ENCODE measurements at regions not wholly inside any gene's neighbourhood (a gene's known extent, or its start where the extent isn't known, plus 50 kb on each side); places are given as distances from the start of the nearest gene placed in this dataset.

- ATAC-seq (replicated peaks in 1 of 2) (no peak), DNase-seq (no peak)
- H3K36me3 Mint-ChIP-seq (ENCODE audit: insufficient read depth in 2 of 2), result peaks cover 0 to 3% of the 10 kb centered on the region in 2 donors
- no peak overlapping the region for H3K4me3 Mint-ChIP-seq
- H3K27me3 Mint-ChIP-seq (ENCODE audit: low read depth), result no peaks in the 10 kb centered on the region
- H3K9me3 Mint-ChIP-seq, result peaks cover 7 to 14% of the 10 kb centered on the region in 2 donors
- no peaks in the 10 kb centered on the region for H3K4me1 Mint-ChIP-seq (ENCODE audit: low read depth)
- H3K27ac Mint-ChIP-seq, result no peak overlapping the region
Observed at GRCh38 chr16:63349961-63350360, 1313.7 kb upstream of the CDH8 start.

- peaks cover 13 to 15% of the 10 kb centered on the region in 2 donors for H3K9me3 Mint-ChIP-seq
- DNase-seq, result no peak
- ATAC-seq (replicated peaks in 1 of 2), result no peak
- no peaks in the 10 kb centered on the region for H3K27me3 Mint-ChIP-seq (ENCODE audit: low read depth)
- no peak overlapping the region for H3K4me3 Mint-ChIP-seq
- peaks cover 1 to 3% of the 10 kb centered on the region in 2 donors for H3K36me3 Mint-ChIP-seq (ENCODE audit: insufficient read depth in 2 of 2)
- no peak overlapping the region for H3K27ac Mint-ChIP-seq
- H3K4me1 Mint-ChIP-seq (ENCODE audit: low read depth), result no peaks in the 10 kb centered on the region
Observed at GRCh38 chr16:63346000-63346399, 1309.8 kb upstream of the CDH8 start.

- DNase-seq (no peak), ATAC-seq (replicated peaks in 1 of 2) (no peak)
- peaks cover 11 to 13% of the 10 kb centered on the region in 2 donors for H3K9me3 Mint-ChIP-seq
- no peaks in the 10 kb centered on the region for H3K4me1 Mint-ChIP-seq (ENCODE audit: low read depth)
- H3K27ac Mint-ChIP-seq, result no peak overlapping the region
- no peak overlapping the region for H3K4me3 Mint-ChIP-seq
- peaks cover 0 to 1% of the 10 kb centered on the region in 2 donors for H3K36me3 Mint-ChIP-seq (ENCODE audit: insufficient read depth in 2 of 2)
- no peaks in the 10 kb centered on the region for H3K27me3 Mint-ChIP-seq (ENCODE audit: low read depth)
Observed at GRCh38 chr16:63337264-63337663, 1301.0 kb upstream of the CDH8 start.

- Mint-ChIP-seq H3K4me3 (no peak overlapping the region), H3K4me1 (ENCODE audit: low read depth) (no peaks in the 10 kb centered on the region), H3K27me3 (ENCODE audit: low read depth) (no peaks in the 10 kb centered on the region), H3K9me3 (peaks cover 14 to 19% of the 10 kb centered on the region in 2 donors), H3K36me3 (ENCODE audit: insufficient read depth in 2 of 2) (peaks cover 1 to 3% of the 10 kb centered on the region in 2 donors), H3K27ac (no peak overlapping the region)
- ATAC-seq (replicated peaks in 1 of 2) (no peak), DNase-seq (no peak)
Observed at GRCh38 chr16:63331111-63331510, 1294.9 kb upstream of the CDH8 start.

GRCh38 chr16:63326736-63327339, 1290.6 kb upstream of the CDH8 start:
- ATAC-seq (replicated peaks in 1 of 2) (no peak), DNase-seq (no peak)
- peaks cover 8 to 14% of the 10 kb centered on the region in 2 donors for H3K9me3 Mint-ChIP-seq
- H3K4me1 Mint-ChIP-seq (ENCODE audit: low read depth), result no peaks in the 10 kb centered on the region
- peaks cover 0 to 1% of the 10 kb centered on the region in 2 donors for H3K36me3 Mint-ChIP-seq (ENCODE audit: insufficient read depth in 2 of 2)
- H3K27ac Mint-ChIP-seq, result no peak overlapping the region
- H3K27me3 Mint-ChIP-seq (ENCODE audit: low read depth), result no peaks in the 10 kb centered on the region
- no peak overlapping the region for H3K4me3 Mint-ChIP-seq

- peaks cover 4 to 6% of the 10 kb centered on the region in 2 donors for H3K9me3 Mint-ChIP-seq
- ATAC-seq (replicated peaks in 1 of 2), result no peak
- H3K4me1 Mint-ChIP-seq (ENCODE audit: low read depth), result no peaks in the 10 kb centered on the region
- no peak overlapping the region for H3K27ac Mint-ChIP-seq
- no peak overlapping the region for H3K4me3 Mint-ChIP-seq
- no peaks in the 10 kb centered on the region for H3K27me3 Mint-ChIP-seq (ENCODE audit: low read depth)
- no peak for DNase-seq
- H3K36me3 Mint-ChIP-seq (ENCODE audit: insufficient read depth in 2 of 2), result no peaks in the 10 kb centered on the region
Observed at GRCh38 chr16:63323722-63324705, 1287.8 kb upstream of the CDH8 start.

- Mint-ChIP-seq H3K27ac (no peak overlapping the region), H3K4me3 (no peak overlapping the region), H3K27me3 (ENCODE audit: low read depth) (no peaks in the 10 kb centered on the region), H3K4me1 (ENCODE audit: low read depth) (no peaks in the 10 kb centered on the region), H3K9me3 (peaks cover 5 to 8% of the 10 kb centered on the region in 2 donors), H3K36me3 (ENCODE audit: insufficient read depth in 2 of 2) (peaks cover 0 to 2% of the 10 kb centered on the region in 2 donors)
- DNase-seq, result no peak
- no peak for ATAC-seq (replicated peaks in 1 of 2)
Observed at GRCh38 chr16:63323055-63323454, 1286.8 kb upstream of the CDH8 start.

- ATAC-seq (replicated peaks in 1 of 2) (no peak), DNase-seq (no peak)
- H3K4me1 Mint-ChIP-seq (ENCODE audit: low read depth), result no peaks in the 10 kb centered on the region
- no peak overlapping the region for H3K27ac Mint-ChIP-seq
- H3K27me3 Mint-ChIP-seq (ENCODE audit: low read depth), result no peaks in the 10 kb centered on the region
- no peak overlapping the region for H3K4me3 Mint-ChIP-seq
- H3K9me3 Mint-ChIP-seq, result peaks cover 10 to 15% of the 10 kb centered on the region in 2 donors
- peaks cover 0 to 2% of the 10 kb centered on the region in 2 donors for H3K36me3 Mint-ChIP-seq (ENCODE audit: insufficient read depth in 2 of 2)
Observed at GRCh38 chr16:63315229-63315628, 1279.0 kb upstream of the CDH8 start.

- no peak for ATAC-seq (replicated peaks in 1 of 2)
- H3K9me3 Mint-ChIP-seq, result peaks cover 8 to 11% of the 10 kb centered on the region in 2 donors
- no peaks in the 10 kb centered on the region for H3K4me1 Mint-ChIP-seq (ENCODE audit: low read depth)
- no peaks in the 10 kb centered on the region for H3K36me3 Mint-ChIP-seq (ENCODE audit: insufficient read depth in 2 of 2)
- H3K27me3 Mint-ChIP-seq (ENCODE audit: low read depth), result no peaks in the 10 kb centered on the region
- H3K4me3 Mint-ChIP-seq, result no peak overlapping the region
- H3K27ac Mint-ChIP-seq, result no peak overlapping the region
- no peak for DNase-seq
Observed at GRCh38 chr16:63312346-63312745, 1276.1 kb upstream of the CDH8 start.

- Mint-ChIP-seq H3K9me3 (peaks cover 8 to 11% of the 10 kb centered on the region in 2 donors), H3K4me1 (ENCODE audit: low read depth) (no peaks in the 10 kb centered on the region), H3K27me3 (ENCODE audit: low read depth) (no peaks in the 10 kb centered on the region), H3K36me3 (ENCODE audit: insufficient read depth in 2 of 2) (no peaks in the 10 kb centered on the region), H3K4me3 (no peak overlapping the region), H3K27ac (no peak overlapping the region)
- DNase-seq, result no peak
- no peak for ATAC-seq (replicated peaks in 1 of 2)
Observed at GRCh38 chr16:63311313-63311712, 1275.1 kb upstream of the CDH8 start.

GRCh38 chr16:63302811-63303210, 1266.6 kb upstream of the CDH8 start:
- Mint-ChIP-seq H3K4me3 (no peak overlapping the region), H3K36me3 (ENCODE audit: insufficient read depth in 2 of 2) (peaks cover 1 to 2% of the 10 kb centered on the region in 2 donors), H3K27me3 (ENCODE audit: low read depth) (no peaks in the 10 kb centered on the region), H3K9me3 (peaks cover 9 to 12% of the 10 kb centered on the region in 2 donors), H3K27ac (no peak overlapping the region), H3K4me1 (ENCODE audit: low read depth) (no peaks in the 10 kb centered on the region)
- no peak for ATAC-seq (replicated peaks in 1 of 2)
- DNase-seq, result no peak

GRCh38 chr16:63301349-63301748, 1265.1 kb upstream of the CDH8 start:
- Mint-ChIP-seq H3K27me3 (ENCODE audit: low read depth) (no peaks in the 10 kb centered on the region), H3K4me3 (no peak overlapping the region)

GRCh38 chr16:63298993-63299392, 1262.8 kb upstream of the CDH8 start:
- Mint-ChIP-seq H3K27me3 (ENCODE audit: low read depth) (no peaks in the 10 kb centered on the region), H3K4me3 (no peak overlapping the region), H3K9me3 (peaks cover 8 to 10% of the 10 kb centered on the region in 2 donors), H3K27ac (no peak overlapping the region), H3K4me1 (ENCODE audit: low read depth) (no peaks in the 10 kb centered on the region), H3K36me3 (ENCODE audit: insufficient read depth in 2 of 2) (peaks cover 1 to 2% of the 10 kb centered on the region in 2 donors)
- DNase-seq, result no peak
- no peak for ATAC-seq (replicated peaks in 1 of 2)

More at GRCh38 chr16:63301349-63301748, 1265.1 kb upstream of the CDH8 start:
- Mint-ChIP-seq H3K27ac (no peak overlapping the region), H3K4me1 (ENCODE audit: low read depth) (no peaks in the 10 kb centered on the region), H3K9me3 (peaks cover 10 to 12% of the 10 kb centered on the region in 2 donors), H3K36me3 (ENCODE audit: insufficient read depth in 2 of 2) (peaks cover 1 to 2% of the 10 kb centered on the region in 2 donors)
- DNase-seq (no peak), ATAC-seq (replicated peaks in 1 of 2) (no peak)
